HG03103 (cell line): ENCODE measurements at regions not wholly inside any gene's neighbourhood (a gene's known extent, or its start where the extent isn't known, plus 50 kb on each side); places are given as distances from the start of the nearest gene placed in this dataset.

Experiments used
- ATAC-seq: cut with Tn5 transposase; IDR thresholded peaks from one replicate; pipeline ENCODE4 v1.9.1; 2021; ENCODE audit warnings: low read depth; ENCODE audit not compliant: unreplicated experiment

DNA sequence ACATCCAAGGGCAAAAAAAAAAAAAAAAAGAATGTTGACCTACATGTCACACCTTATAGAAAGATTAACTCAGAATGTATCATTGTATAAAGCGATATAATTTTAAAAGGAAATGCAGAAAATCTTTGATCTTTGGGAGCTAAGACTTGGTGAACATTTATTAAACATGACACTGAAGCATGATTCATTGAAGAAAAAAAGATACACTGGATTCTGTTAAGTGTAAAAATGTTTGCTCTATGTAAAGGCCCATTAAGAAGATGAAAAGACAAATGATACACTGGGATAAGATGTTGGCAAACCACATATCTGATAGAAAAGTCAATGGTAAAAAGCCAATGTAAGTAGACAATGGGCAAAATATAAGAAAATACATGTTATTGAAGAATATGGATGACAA, 1131.0 kb downstream of the AACS start:
- ATAC-seq, result no peak

DNA sequence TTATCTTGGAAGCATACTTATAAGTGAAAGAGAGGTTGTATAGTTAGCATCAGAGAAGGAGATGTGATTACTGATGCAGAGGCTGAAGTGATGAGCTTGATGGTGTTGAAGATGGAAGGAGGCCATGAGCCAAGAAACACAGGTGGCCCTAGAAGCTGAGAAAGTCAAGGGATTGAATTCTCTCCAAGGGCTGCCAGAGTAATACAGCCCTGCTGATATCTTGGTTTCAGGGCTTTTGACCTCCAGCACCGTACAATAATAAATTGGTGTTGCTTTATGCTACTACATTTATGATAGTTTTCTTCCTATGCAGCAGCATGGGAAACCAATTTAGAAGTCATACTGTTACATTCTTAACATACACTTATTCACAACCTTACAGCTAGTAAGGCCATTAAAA, 1133.3 kb downstream of the AACS start:
- no peak for ATAC-seq

DNA sequence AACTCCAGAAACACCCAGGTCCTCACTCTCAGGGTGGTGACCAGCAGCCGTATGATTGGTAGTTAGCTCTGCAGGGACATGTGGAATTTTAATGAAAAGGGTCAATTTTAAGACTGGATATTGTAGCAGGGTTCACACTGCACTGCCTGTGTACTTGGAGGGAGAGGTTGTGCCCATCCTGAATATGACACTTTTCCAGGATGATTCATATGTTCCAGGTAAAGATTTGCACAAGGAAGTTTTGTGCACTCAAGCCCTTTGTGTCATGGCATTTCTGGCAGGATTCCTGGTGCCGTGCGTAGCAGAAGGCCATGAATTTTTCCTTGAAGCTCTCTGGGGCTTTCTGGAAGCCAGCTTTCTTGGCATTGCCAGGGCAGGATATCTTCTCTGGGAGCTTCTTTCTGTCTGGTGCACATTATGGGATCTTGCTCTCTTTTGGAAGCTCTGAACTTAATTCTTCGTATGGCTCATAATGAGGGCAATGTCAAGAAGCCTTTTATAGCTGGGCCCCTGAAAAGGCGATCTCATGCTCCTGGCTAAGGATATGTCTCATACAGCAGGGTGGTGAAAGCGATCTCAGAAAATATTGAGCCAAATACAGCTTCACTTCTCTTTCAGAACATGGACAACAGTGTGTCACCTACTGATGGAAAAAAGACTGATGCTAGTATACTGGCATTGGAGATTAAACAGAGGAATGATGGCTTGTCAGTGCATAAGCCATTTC, 1133.9 kb downstream of the AACS start:
- no peak for ATAC-seq

DNA sequence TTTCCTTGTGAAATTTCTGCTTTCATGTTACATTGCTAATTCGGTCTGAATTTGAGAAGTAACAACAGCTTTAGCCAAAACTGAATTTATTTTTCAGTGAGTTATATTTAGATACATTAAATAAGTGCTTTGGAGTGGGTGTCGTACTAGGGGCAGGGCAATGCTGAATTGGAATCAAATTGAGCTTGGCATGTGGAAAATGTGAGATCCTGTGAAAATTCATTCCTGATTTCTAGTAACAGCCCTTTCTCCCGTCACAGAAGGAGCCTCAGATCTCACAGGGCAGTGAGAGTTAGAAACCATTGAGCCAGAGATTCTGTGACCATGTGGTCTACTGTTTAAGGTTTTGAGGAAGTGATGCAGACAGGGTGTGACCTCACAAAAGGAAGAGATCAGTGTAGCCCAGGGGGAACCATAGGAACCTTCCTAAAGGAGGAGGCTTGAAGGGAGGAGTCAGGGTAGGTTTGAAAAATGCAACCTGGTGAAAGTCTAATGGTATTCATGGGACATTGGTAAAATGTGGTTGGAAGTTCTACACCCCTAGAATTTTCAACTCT, 1136.8 kb downstream of the AACS start:
- ATAC-seq, result no peak

DNA sequence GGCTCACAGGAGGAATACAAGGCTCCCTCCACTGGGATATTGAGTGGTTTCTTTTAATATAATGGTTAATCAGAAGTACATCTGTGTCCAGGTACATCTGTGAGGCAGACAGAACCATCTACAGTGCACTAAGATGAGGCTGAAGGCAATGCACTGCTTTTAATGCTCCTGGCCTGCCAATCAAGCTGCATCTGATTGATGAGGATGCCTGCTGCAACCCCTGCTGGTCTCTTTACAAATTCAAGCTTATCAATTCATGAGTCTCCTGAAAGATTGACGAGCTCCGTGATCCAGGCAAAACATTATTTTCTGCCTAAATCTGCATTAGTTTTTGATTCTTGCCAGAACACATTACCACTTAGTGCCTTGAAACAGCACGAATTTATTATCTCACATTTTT, 1139.1 kb downstream of the AACS start:
- no peak for ATAC-seq

DNA sequence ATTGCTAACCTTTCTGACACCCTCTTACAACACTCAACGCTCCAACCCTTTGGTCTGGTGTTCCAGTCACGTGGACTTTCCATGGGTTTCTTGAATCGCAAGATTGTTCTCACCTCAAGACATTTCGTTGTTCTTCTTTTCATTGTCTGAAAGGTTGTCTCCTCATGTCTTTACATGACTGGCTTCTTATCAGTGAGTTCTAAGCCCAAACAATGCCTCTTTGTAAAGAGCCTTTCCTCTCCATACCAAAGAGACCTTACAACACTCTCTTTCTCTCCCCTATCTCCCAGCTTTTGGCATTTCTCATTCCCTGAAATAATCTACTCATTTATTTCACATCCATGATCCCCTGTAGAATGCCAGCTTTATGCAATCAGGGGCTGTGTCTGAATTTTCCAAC, 1144.8 kb downstream of the AACS start:
- no peak for ATAC-seq

DNA sequence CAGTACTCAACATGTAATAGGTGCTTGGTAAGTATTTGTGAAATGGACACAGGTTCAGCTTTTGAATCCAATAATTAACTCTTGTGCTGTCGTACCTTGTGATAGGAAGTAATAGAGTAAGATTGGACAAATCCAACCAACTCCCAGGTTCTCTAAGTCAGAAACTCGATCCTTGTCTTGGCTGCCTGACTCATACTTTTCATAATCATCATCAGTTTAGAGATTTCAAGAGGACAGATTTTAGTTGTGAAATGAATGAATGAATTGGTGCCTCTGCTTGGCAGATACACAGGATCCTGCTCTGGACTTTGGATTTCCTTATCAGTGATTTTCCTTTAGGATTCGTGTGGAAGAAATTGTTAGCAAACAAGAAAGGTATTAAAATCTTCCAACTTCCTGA, 1145.2 kb downstream of the AACS start:
- no peak for ATAC-seq

DNA sequence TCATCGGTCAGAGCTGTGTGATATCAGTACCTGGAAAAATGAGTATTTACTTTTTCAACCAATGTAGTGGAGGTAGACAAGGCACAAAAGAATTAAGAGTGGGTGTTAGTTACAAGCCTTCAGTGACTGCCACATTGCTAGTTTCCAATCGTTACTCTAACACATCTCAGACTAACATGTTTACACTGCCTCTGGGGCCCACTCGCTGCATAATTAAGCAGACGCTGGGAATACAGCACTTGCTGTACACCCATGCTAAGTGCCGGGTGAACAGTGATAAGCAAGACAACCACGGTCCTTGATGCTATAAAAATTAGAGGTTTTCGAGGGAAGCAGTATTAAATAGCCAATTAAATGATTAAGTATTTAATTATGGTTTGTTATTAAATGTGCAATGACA, 1147.6 kb downstream of the AACS start:
- no peak for ATAC-seq

DNA sequence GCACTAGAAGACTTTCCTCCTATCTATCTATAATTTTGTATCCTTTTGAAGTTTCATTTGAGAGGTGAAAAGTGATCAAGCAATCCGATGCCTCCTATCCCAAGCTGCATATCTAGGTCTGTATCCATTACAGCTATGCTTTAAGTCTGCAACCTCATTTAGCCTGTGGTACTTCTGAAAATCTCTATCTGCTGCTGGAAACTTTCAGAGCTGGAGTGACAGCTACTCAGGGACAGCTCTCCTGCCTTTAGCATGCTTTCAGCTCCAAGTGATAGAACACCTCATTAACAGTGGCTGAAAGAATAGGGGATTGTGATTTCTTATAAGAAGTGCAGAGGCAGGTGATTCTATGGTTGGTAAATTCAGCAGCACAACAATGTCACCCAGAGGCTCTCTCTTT, 1153.5 kb downstream of the AACS start:
- ATAC-seq, result no peak

DNA sequence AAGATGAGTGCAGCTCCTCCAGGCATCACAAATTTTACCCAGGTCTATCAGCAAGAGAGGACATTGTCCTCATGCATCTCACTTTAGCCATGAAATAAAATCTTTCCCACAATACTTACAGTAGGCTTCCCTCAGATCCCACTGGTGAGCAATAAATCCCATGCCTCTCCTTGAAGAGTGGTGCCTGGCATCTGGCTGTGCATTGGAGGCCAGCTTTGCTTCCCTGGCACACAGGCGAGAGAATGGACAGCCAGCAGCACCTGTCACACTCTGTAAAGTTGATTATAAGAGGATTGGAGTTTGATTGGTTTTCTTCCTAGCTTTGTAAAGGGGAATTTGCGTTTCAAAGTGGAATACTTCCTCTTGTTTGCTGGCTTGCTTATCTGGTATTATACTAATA, 1153.9 kb downstream of the AACS start:
- no peak for ATAC-seq

DNA sequence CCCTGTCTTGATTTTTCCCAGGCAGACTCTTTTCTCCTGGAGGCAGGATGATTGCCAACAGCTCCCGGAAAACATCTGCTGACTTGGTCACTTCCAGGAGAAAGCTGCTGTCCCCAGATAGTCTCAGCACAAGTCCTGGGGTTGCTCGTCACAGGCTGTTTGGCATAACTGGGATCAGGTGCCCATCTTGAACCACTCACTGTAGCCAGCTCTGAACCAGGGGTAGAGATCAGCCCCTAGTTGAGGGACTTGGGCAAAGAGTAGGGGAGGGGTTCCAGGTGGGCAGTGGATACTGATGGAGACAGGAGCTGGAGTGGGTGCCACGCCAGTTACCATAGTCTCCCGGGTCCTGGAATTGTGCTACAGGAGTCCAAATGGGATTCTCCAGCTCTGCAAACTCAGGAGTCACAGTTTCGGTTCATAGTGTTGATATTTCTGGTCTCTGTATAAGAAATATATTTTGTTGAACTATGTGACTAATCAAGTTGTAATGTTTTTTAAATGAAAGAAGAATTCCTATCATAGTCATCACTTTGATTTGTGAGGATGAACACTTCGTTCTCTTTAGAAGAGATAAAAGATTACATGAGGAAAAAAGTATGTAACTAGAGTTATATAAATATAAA, 1154.5 kb downstream of the AACS start:
- no peak for ATAC-seq

DNA sequence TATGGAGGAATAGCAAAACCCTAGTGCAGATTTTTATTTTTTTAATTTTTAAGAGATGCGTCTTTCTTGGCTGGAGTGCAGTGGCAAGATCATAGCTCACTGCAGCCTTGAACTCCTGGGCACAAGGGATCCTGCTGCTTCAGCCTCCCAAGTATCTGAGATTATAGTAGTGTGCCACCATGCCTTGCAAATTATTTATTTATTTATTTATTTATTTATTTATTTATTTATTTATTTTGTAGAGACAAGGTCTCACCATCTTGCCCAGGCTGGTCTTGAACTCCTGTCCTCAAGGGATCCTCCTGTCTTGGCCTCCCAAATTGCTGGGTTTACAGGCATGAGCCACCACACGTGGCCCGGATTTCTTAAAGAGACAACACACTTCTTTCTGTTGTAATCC, 1158.8 kb downstream of the AACS start:
- ATAC-seq, result no peak

DNA sequence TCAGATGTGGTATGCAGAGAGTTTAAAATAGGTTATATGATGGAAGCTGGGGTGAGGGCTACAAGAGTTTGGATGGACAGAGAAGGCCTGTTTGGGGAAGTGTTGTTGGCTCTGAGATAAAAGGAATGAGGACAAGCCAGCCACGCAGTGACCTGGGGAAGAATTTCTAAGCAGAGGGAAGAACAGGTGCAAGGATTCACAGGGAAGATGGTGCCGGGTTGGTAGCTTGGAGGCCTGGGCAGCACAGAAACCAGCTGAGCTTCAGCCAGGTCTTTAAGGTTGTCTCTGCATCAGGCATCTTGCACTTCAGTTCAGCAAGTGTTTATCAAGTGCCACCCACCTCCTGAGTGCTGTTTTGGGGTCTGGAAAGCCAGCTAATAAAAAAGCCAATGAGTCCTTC, 1163.7 kb downstream of the AACS start:
- no peak for ATAC-seq

DNA sequence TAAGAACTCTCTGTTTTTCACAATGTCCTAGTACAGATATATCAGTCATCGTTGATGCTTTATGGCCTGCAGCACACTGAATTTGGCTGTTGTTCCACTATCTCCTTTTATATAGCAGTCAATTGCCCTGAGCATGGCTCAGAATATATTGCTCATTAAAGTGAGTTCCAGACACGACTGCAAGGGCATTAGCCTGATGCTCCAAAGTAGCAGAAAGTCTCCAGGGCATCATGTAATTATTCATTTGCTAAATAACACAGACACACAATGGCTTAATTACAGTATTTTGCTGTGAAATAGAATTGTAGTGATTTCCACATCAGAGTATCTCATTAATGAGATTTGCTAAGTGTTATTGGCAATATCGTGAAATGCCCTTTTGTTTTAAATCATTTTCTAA, 1167.5 kb downstream of the AACS start:
- ATAC-seq, result no peak

DNA sequence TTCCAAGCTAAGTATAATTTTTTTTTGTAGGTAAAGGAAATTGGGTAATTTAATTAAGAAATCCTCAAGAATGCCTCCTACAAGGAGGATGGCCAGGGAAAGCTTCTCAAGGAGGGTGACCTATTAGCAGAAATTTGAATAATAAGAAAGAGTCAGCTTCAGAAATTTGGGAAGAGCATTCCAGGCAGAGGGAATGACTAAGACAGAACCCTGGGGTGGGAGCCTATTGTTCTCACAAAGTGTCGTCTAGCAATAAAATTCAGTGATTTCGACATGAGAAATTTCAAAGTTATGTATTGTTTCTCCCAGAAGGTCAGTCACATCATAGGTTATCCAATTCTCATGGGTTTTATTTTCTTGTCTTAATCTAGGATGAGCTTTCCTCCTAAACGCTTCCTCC, 1168.4 kb downstream of the AACS start:
- ATAC-seq, result no peak

DNA sequence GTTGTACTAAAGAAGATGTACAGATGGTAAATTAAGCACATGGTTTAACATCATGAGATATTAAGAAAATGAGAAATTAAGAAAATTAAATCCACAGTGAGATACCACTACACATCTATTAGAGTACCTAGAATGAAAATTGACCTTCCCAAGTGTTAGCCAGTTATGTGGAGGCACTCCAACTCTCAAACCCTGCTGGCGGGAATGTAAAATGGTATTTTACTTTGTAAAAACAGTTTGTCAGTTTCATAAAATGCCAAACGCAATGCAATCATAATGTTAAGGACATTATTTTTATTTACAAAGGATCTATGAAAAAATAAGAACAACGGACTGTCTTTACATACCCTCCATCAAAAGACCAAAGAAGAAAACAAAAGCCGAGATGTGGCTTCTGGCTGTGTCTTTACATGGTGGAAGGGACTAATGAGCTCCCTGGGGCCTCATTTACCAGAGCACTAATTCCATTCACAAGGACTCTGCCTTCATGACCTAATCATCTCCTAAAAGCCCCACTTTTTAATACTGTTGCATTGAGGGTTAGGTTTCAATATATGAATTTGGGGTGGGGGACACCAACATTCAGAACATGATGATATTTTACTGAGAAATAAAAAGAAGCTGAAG, 1178.7 kb downstream of the AACS start:
- ATAC-seq, result no peak

DNA sequence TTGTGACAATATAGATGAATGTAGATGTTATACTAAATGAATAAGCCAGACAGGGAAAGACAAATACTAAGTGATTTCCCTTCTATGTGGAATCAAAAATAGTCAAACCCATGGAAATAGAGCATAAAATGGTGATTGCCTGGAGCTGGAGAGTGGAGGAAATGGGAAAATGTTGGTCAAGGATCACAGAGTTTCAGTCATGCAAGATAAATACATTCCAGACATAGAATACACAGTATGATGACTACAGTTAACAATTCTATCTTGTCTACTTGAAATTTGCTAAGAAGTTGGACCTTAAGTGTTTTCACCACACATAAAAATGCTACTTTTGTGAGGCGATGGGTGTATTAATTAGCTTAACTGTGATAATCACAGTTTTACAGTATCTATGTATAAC, 1182.7 kb downstream of the AACS start:
- ATAC-seq, result no peak

DNA sequence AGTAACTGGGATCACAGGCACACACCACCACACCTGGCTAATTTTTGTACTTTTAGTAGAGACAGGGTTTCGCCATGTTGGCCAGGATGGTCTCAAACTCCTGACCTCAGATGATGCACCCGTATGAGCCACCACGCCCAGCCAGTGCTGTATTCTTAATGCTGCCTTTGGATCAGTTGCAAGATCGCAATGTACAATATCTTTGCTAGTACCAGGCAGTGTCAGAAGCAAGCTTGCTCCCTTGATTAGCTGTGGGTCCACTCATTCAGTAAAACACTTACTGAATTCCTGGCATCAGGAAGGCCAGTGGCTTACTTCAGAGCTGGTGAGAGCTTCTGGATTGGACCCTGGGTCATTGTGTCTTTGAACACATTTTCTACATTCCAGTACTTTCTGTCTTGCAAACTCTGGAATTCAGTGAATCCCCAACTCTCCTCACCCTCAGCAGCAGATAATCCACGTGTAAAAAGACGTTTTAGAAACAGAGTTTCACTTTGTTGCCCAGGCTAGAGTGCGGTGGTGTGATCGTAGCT, 1183.7 kb downstream of the AACS start:
- ATAC-seq, result no peak

DNA sequence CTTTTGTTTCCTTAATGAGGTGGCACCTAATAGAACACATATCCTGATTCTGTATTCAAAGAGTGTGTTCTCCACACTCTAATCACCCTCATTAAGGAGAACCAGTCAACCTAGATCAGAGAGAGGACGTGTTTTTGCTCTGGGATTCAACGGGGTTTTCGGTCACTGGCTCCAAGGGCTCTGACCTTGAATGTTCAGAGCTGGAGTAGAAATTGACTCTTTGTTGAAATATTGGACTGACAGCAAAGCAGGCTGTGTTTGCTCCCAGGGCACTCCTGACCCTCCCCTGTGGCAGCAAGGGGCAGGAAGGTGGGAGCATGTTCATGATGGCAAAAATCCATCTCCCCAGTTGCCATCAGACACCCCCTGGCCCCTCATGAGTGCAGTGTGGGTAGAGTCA, 1193.0 kb downstream of the AACS start:
- ATAC-seq, result no peak

DNA sequence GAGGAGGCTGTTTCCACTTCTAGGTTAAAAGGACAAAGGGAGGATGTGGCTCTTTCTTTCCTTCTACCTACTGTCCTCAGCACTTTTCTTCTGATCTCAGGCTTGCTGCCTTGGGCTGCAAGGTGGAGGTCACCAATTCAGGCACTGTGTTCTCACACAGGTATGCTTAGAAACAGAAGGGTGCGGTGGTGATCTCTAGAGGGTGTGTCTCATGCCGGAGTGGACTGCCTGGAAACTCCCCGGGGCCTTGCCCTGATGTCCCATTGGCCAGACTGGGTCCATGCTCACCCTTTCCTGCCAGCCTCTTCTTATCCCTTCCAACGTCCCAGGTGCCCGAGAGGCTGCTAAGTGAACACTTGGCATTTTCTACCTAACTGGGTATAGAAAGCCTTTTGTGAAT, 1197.6 kb downstream of the AACS start:
- ATAC-seq, result no peak

DNA sequence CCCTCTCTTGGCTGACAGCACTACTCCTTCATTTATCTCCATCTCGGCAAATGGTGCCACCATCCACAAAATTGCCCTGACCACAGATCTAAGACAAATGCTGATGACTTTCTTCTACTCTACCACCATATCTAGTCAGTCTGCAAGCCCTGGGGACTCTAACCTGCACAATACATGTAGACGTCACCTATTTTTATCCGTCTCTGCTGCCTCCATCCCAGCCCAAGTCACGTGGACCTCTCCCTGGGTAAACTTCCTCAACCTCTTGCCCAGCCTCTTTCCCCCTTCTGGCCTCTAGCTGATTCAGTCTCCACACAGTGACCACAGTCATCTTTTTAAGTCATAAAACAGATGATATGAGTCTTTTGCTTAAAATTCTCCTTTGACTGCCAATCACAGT, 1203.0 kb downstream of the AACS start:
- no peak for ATAC-seq

DNA sequence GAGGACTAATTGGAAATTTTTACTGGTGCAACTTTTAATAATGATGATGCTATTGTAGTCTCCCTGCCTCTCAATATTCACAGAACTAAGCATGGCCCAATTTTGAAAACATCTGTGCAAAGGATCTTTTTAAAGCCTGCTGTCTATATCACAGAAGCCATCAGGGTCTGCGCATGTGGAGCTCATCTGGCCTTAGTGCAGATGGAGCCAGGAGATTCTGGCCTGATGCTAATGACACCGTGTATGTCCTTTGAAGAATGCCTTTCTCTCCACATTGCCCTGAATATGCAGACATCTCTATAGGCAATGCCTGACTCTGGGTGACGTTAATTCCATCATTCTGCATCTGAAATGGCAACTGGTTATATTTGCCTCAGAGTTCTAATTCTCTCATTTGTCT, 1205.9 kb downstream of the AACS start:
- ATAC-seq, result no peak
